ENCODE measurements at regions not wholly inside any gene's neighbourhood (a gene's known extent, or its start where the extent isn't known, plus 50 kb on each side); places are given as distances from the start of the nearest gene placed in this dataset.

- DNase-seq (peak in 1 of 4 donors; percentile 3), ATAC-seq (no peak)
- H3K4me3 ChIP-seq, result no peak overlapping the region
- no peak overlapping the region for H3K27ac ChIP-seq
- no peaks in the 10 kb centered on the region for H3K9me3 ChIP-seq
- no peaks in the 10 kb centered on the region for H3K36me3 ChIP-seq (replicated peaks in 1 of 2; ENCODE audit: insufficient read depth in 1 of 2, low read depth in 2 of 2)
- 7 to 8% methylated on average over 4 of the region's 4 CpGs for WGBS, 2 donors
- intact Hi-C loops (cut with DNase I), result no loop called here
- H3K4me1 ChIP-seq, result no peaks in the 10 kb centered on the region
- no peaks in the 10 kb centered on the region for H3K27me3 ChIP-seq
- TF ChIP-seq POLR2A (IDR thresholded peaks at IDR 0.05), result no peak
- no peak for TF ChIP-seq CTCF (IDR thresholded peaks at IDR 0.05)
Observed at GRCh38 chr20:4563534-4563933, 122.7 kb upstream of the PRNP start.

- intact Hi-C loops (cut with DNase I), result no loop called here
- Histone ChIP-seq H3K9me3 (no peaks in the 10 kb centered on the region), H3K36me3 (replicated peaks in 1 of 2; ENCODE audit: insufficient read depth in 1 of 2, low read depth in 2 of 2) (no peaks in the 10 kb centered on the region), H3K4me3 (no peak overlapping the region), H3K4me1 (no peaks in the 10 kb centered on the region), H3K27me3 (no peaks in the 10 kb centered on the region), H3K27ac (no peak overlapping the region)
- DNase-seq (no peak), ATAC-seq (no peak)
- TF ChIP-seq CTCF (IDR thresholded peaks at IDR 0.05) (no peak), POLR2A (IDR thresholded peaks at IDR 0.05) (no peak)
Observed at GRCh38 chr20:4563031-4563430, 123.2 kb upstream of the PRNP start.

- no peak overlapping the region for H3K4me3 ChIP-seq
- ATAC-seq, result no peak
- intact Hi-C loops (cut with DNase I), result no loop called here
- H3K4me1 ChIP-seq, result no peaks in the 10 kb centered on the region
- H3K36me3 ChIP-seq (replicated peaks in 1 of 2; ENCODE audit: insufficient read depth in 1 of 2, low read depth in 2 of 2), result no peaks in the 10 kb centered on the region
- 40 to 49% methylated on average over 2 of the region's 2 CpGs for WGBS, 2 donors
- no peaks in the 10 kb centered on the region for H3K27me3 ChIP-seq
- no peak for TF ChIP-seq POLR2A (IDR thresholded peaks at IDR 0.05)
- no peak for TF ChIP-seq CTCF (IDR thresholded peaks at IDR 0.05)
- H3K27ac ChIP-seq, result no peak overlapping the region
- DNase-seq, result no peak
- no peaks in the 10 kb centered on the region for H3K9me3 ChIP-seq
Observed at GRCh38 chr20:4560667-4561066, 125.6 kb upstream of the PRNP start.

GRCh38 chr20:4559906-4560305 is 126.3 kb upstream of the PRNP start:
- intact Hi-C loops (cut with DNase I), result no loop called here
- Histone ChIP-seq H3K4me3 (no peak overlapping the region), H3K4me1 (no peaks in the 10 kb centered on the region), H3K27me3 (no peaks in the 10 kb centered on the region), H3K27ac (no peak overlapping the region), H3K36me3 (replicated peaks in 1 of 2; ENCODE audit: insufficient read depth in 1 of 2, low read depth in 2 of 2) (no peaks in the 10 kb centered on the region), H3K9me3 (no peaks in the 10 kb centered on the region)
- ATAC-seq, result no peak
- DNase-seq, result no peak
- WGBS, 2 donors, result 45 to 49% methylated on average over 2 of the region's 2 CpGs
- TF ChIP-seq POLR2A (IDR thresholded peaks at IDR 0.05), result no peak
- no peak for TF ChIP-seq CTCF (IDR thresholded peaks at IDR 0.05)

- no peak for TF ChIP-seq CTCF (IDR thresholded peaks at IDR 0.05)
- no peak for TF ChIP-seq POLR2A (IDR thresholded peaks at IDR 0.05)
- Histone ChIP-seq H3K36me3 (replicated peaks in 1 of 2; ENCODE audit: insufficient read depth in 1 of 2, low read depth in 2 of 2) (no peaks in the 10 kb centered on the region), H3K4me3 (no peak overlapping the region), H3K27ac (no peak overlapping the region), H3K27me3 (no peaks in the 10 kb centered on the region), H3K9me3 (no peaks in the 10 kb centered on the region), H3K4me1 (no peaks in the 10 kb centered on the region)
- no peak for DNase-seq
- intact Hi-C loops (cut with DNase I), result no loop called here
- ATAC-seq, result no peak
Observed at GRCh38 chr20:4559106-4559505, 127.2 kb upstream of the PRNP start.
